GM12872 (cell line): ENCODE measurements at regions not wholly inside any gene's neighbourhood (a gene's known extent, or its start where the extent isn't known, plus 50 kb on each side); places are given as distances from the start of the nearest gene placed in this dataset.

Experiments
- CTCF ChIP-seq: IDR thresholded peaks from 3 replicates; pipeline ENCODE4 v1.5.1; 2011; ENCODE audit warnings: low read depth, mild to moderate bottlenecking, low read length, moderate library complexity; ENCODE audit not compliant: insufficient read depth

- no peak for TF ChIP-seq CTCF
Measured at GRCh38 chr10:3494131-3494837, 290.7 kb downstream of the KLF6 start.

GRCh38 chr10:3493621-3494020 is 291.4 kb downstream of the KLF6 start:
- TF ChIP-seq CTCF, result no peak

- no peak for TF ChIP-seq CTCF
Measured at GRCh38 chr10:3491571-3491970, 293.4 kb downstream of the KLF6 start.

GRCh38 chr10:3487228-3487627 is 297.8 kb downstream of the KLF6 start:
- TF ChIP-seq CTCF, result no peak

- no peak for TF ChIP-seq CTCF
Measured at GRCh38 chr10:3486346-3487065, 298.5 kb downstream of the KLF6 start.

- TF ChIP-seq CTCF, result no peak
Measured at GRCh38 chr10:3485057-3485686, 299.8 kb downstream of the KLF6 start.

GRCh38 chr10:3484306-3485056 is 300.5 kb downstream of the KLF6 start:
- TF ChIP-seq CTCF, result no peak
